ENCODE measurements at regions not wholly inside any gene's neighbourhood (a gene's known extent, or its start where the extent isn't known, plus 50 kb on each side); places are given as distances from the start of the nearest gene placed in this dataset.

GRCh38 chr2:60098996-60099395, 454.5 kb downstream of the BCL11A start:
- no peak for DNase-seq (ENCODE audit: low read depth, low spot score)

GRCh38 chr2:60097298-60097697, 456.2 kb downstream of the BCL11A start:
- no peak for DNase-seq (ENCODE audit: low read depth, low spot score)

- DNase-seq (ENCODE audit: low read depth, low spot score): no peak
Observed at GRCh38 chr2:60096556-60096955, 456.9 kb downstream of the BCL11A start.

DNA sequence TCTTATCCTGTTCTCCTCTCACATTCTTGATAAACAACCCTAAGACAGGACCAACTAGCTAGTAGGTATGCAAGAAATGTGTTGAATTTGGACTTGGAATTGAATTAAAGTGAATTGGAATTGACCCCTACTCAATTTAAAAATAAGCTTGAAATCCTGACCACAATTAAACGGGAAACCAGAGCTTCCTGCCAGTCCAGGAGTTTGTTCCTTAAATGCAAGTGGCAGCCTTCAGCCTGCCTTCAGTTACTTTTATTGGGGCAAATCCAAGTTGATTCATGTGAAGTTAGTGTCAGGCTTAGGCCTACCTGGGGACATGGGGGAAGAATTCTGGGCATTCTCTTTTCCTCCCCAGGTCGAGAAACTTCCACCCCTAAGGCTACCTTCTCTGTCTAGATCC, 457.6 kb downstream of the BCL11A start:
- DNase-seq (ENCODE audit: low read depth, low spot score): no peak

- DNase-seq (ENCODE audit: low read depth, low spot score): no peak
Observed at GRCh38 chr2:60095202-60095815, 458.1 kb downstream of the BCL11A start.

DNA sequence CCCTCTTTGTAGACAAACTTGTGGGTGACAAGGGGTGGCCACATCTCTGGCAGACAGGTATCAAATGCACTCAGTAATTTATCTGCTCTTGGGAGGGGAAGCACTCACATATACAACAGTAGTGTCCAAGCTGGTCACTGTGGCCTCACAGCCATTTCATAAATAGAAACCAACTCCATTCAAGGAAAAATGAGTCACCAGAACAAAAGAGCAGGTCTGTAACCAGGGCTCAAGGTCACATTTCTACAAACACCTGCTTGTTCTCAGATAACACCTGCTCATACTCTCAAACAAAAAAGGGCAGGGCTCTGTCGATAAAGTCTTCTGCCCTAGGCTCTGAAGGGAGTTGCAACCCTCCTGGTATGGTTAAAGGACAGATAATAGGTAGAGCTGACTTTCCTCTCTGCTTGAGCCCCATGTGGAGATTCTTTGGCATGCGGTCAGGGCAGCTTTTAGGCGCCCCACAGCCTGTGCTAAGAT, 459.0 kb downstream of the BCL11A start:
- DNase-seq (ENCODE audit: low read depth, low spot score): no peak

DNA sequence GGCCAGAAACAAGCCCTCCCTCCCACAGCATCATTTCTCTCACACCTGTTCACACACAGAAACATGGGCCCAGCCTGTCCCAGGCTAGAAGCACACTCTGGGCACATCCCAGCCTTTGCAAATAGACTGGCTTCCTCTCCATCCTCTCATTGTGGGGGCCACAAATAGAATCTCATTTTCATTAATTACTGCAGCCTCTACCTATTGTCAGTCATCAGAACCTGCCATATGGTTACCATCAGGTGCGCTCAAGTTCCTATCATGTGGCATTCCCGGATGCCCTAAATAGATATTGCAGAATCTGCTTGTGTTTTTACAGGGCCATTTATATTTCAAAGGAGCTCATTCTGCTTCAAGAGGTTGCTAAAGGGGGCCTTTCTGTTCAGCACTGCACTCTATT, 460.7 kb downstream of the BCL11A start:
- no peak for DNase-seq (ENCODE audit: low read depth, low spot score)

DNA sequence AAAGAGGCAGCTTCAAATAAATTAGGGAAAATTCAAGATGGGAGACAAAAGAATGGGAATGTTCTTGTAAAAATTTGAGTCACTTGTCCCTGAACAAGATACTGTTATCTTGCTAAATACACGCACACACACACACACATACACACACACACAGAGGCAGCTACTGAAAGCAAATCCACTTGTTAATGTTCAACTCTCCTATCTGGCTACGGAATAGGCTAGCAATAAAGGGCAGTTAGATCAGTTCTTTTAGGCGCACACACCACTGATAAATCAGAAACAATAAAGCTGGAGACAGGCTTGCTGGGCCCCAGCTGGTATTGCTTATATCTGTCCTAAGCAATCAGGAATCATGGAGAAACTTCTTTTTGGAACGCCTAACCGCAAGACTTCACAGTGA, 461.6 kb downstream of the BCL11A start:
- no peak for DNase-seq (ENCODE audit: low read depth, low spot score)

DNA sequence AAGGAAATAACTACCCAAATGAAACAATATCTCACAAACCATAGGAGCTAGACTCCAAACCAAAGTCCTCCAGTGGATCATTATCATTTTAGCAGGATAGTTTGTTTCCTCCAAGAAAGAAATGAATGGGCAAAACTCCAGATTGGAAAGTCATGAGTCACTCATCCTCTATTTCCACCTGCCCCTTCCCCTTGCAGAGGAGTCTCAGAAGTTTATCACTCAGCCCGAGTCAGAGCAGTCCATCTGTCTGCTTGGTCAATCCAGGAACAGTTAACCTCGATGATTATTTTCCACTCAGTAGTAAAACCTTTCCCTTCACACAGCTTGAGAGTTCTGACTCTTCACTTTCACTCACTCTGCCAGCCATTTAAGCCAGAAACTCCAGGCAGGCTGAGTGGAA, 462.2 kb downstream of the BCL11A start:
- no peak for DNase-seq (ENCODE audit: low read depth, low spot score)

DNA sequence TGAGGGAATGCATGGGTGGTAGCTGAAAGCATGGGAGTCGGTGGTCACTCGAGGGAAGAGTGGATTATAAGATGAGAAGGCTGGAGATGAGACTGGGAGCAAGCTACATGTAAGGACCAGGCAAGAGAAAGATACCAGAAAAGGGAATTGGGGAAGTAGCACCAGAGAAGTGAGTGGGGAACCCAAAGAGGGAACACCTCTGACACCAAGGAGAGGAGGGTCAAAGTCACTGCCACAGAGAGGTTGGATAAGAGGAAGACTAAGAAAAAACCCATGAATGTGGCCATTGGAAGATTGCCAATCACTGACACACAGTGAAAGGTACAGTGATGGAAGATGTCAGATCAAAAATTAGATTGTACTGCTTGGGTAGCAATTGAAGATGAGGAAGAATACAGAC, 473.9 kb downstream of the BCL11A start:
- DNase-seq (ENCODE audit: low read depth, low spot score): no peak

- DNase-seq (ENCODE audit: low read depth, low spot score): no peak
Observed at GRCh38 chr2:60075048-60075447, 478.4 kb downstream of the BCL11A start.

- no peak for DNase-seq (ENCODE audit: low read depth, low spot score)
Observed at GRCh38 chr2:60073201-60073600, 480.3 kb downstream of the BCL11A start.

DNA sequence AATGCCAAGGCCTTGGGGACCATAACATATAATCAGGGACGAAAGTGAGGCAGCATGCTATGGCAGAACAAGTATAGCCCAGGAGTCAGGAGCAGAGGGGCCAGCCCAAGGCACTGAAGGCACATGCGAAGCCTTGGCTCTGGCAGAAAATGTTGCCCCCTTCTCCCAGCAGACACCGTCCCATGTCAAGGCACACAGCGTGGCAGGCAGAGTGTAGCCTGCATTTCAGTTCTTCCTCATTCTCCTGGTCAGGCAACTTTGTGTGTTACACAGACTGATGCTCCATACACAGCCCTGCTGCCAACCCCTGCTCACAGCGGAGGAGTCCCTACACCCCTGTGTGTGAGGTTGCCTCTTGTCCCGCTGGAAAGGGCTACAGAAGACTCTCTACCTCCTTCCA, 480.8 kb downstream of the BCL11A start:
- DNase-seq (ENCODE audit: low read depth, low spot score): no peak

GRCh38 chr2:60071490-60071831, 482.0 kb downstream of the BCL11A start:
- DNase-seq (ENCODE audit: low read depth, low spot score): no peak

GRCh38 chr2:60070736-60071489, 482.5 kb downstream of the BCL11A start:
- peak; percentile 65 for DNase-seq (ENCODE audit: low read depth, low spot score)

- peak; percentile 17 for DNase-seq (ENCODE audit: low read depth, low spot score)
Observed at GRCh38 chr2:60070196-60070595, 483.3 kb downstream of the BCL11A start.

GRCh38 chr2:60068755-60069154, 484.7 kb downstream of the BCL11A start:
- no peak for DNase-seq (ENCODE audit: low read depth, low spot score)

GRCh38 chr2:60067006-60067405, 486.4 kb downstream of the BCL11A start:
- DNase-seq (ENCODE audit: low read depth, low spot score): peak; percentile 12

GRCh38 chr2:60066096-60066839, 487.2 kb downstream of the BCL11A start:
- no peak for DNase-seq (ENCODE audit: low read depth, low spot score)

GRCh38 chr2:60064687-60065389, 488.6 kb downstream of the BCL11A start:
- no peak for DNase-seq (ENCODE audit: low read depth, low spot score)

DNA sequence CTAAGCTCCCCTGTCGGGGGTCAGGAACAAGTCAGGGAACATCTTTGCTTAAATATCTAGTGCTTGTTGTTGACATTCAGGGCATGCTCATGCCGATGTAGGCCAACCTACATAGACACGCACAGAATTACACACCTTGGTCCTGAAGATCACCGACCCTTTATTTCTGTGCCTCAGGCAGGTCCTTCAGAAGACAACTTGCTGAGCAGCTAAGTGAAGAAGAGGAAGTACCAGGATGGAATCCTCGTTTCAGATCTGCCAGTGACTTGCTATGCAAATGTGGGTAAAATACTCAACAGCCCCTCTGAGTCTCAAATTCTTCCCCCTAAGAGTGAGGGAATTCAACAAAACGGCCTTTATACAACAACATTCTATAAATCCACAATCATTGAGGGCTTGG, 494.7 kb downstream of the BCL11A start:
- no peak for DNase-seq (ENCODE audit: low read depth, low spot score)
